Activated B cell treated with CpG ODN at 0.5 μM for 24 hours (primary cell): ENCODE measurements at regions not wholly inside any gene's neighbourhood (a gene's known extent, or its start where the extent isn't known, plus 50 kb on each side); places are given as distances from the start of the nearest gene placed in this dataset.
"Not testable (repeated sequence)": the region's sequence is repeated elsewhere in the genome, so short reads cannot be mapped to it uniquely, and the experiment has no call there.

Experiments
- ATAC-seq: fragments of 200-7000 bp; cut with Tn5 transposase; one replicate; pipeline ENCODE4 v1.10.0; 2021; ENCODE audit warnings: low read depth, mild to moderate bottlenecking, moderate library complexity
- CTCF ChIA-PET: fragments of 350-600 bp; sonication (Branson Sonifier 250); formaldehyde crosslinking; loops from one replicate; lab custom pipeline; 2021; ENCODE audit warnings: antibody characterized with exemption; lab: Charles Lee
- POLR2A ChIA-PET: fragments of 350-600 bp; sonication (Branson Sonifier 250); formaldehyde crosslinking; loops from one replicate; lab custom pipeline; 2021; ENCODE audit warnings: antibody characterized with exemption; lab: Charles Lee
- DNase-seq: peaks from one replicate; pipeline ENCODE4 v3.0.0; 2022
- H3K27ac Mint-ChIP-seq: one replicate; pipeline ENCODE4 v1.8.0; 2020; ENCODE audit warnings: mixed read lengths
- H3K27me3 Mint-ChIP-seq: one replicate; pipeline ENCODE4 v1.8.0; 2021; ENCODE audit warnings: mixed read lengths
- H3K36me3 Mint-ChIP-seq: one replicate; pipeline ENCODE4 v1.8.0; 2021; ENCODE audit warnings: low read depth, mixed read lengths
- H3K4me1 Mint-ChIP-seq: one replicate; pipeline ENCODE4 v1.8.0; 2021; ENCODE audit warnings: mixed read lengths
- H3K4me3 Mint-ChIP-seq: one replicate; pipeline ENCODE4 v1.8.0; 2020; ENCODE audit warnings: mild to moderate bottlenecking, mixed read lengths
- H3K9me3 Mint-ChIP-seq: one replicate; pipeline ENCODE4 v1.8.0; 2020; ENCODE audit warnings: mixed read lengths
- CTCF ChIP-seq: fragments of 200-600 bp; IDR thresholded peaks from one replicate; pipeline ENCODE4 v1.8.0; 2022; ENCODE audit warnings: antibody characterized with exemption, mild to moderate bottlenecking
- intact Hi-C: fragments of 100-400 bp; cut with micrococcal nuclease; formaldehyde crosslinking; loops from one replicate; pipeline ENCODE4 v1.15.1; 2024

GRCh38 chr6:137811121-137811915, 55.7 kb upstream of the TNFAIP3 start:
- ChIA-PET POLR2A (interaction anchor here (0.6 to 6.2 kb wide), 15 partner anchors 8 to 989 kb away, joined by 3 to 80 read pairs (median 6); partner anchors contain the start of genes PEX7 and TNFAIP3), CTCF (interaction anchor here (1.0 to 1.5 kb wide), 6 partner anchors 12 to 61 kb away, joined by 3 to 9 read pairs (median 6); partner anchors contain the start of gene TNFAIP3)
- no peaks in the 10 kb centered on the region for H3K36me3 Mint-ChIP-seq
- DNase-seq (peak; percentile 53), ATAC-seq (peak; percentile 99)
- H3K27me3 Mint-ChIP-seq: no peaks in the 10 kb centered on the region
- H3K4me1 Mint-ChIP-seq: peaks cover 41% of the 10 kb centered on the region
- no peaks in the 10 kb centered on the region for H3K9me3 Mint-ChIP-seq
- intact Hi-C loops: loop anchor here (1.0 to 5.0 kb wide), 7 partner anchors 8 to 116 kb away; no protein-coding TSS in a partner anchor
- H3K27ac Mint-ChIP-seq: peak overlapping the region; percentile 95
- TF ChIP-seq CTCF: no peak
- peak overlapping the region; percentile 69 for H3K4me3 Mint-ChIP-seq

- no peak for TF ChIP-seq CTCF
- intact Hi-C loops: loop anchor here (1.0 to 5.0 kb wide), 7 partner anchors 7 to 115 kb away; no protein-coding TSS in a partner anchor
- ChIA-PET CTCF (interaction anchor here (0.6 to 1.8 kb wide), 8 partner anchors 12 to 192 kb away, joined by 3 to 9 read pairs (median 4); partner anchors contain the start of gene TNFAIP3), POLR2A (interaction anchor here (0.5 to 6.2 kb wide), 15 partner anchors 8 to 112 kb away, joined by 3 to 80 read pairs (median 6); partner anchors contain the start of gene TNFAIP3)
- DNase-seq (no peak), ATAC-seq (peak; percentile 8)
- Mint-ChIP-seq H3K9me3 (no peaks in the 10 kb centered on the region), H3K36me3 (no peaks in the 10 kb centered on the region), H3K27ac (peak overlapping the region; percentile 95), H3K27me3 (no peaks in the 10 kb centered on the region), H3K4me1 (peaks cover 47% of the 10 kb centered on the region), H3K4me3 (peak overlapping the region; percentile 69)
These were observed 55.0 kb upstream of the TNFAIP3 start for GRCh38 chr6:137811916-137812553.

GRCh38 chr6:137813308-137813970, 53.6 kb upstream of the TNFAIP3 start:
- no peak overlapping the region for H3K4me3 Mint-ChIP-seq
- no peak overlapping the region for H3K27ac Mint-ChIP-seq
- H3K27me3 Mint-ChIP-seq: no peaks in the 10 kb centered on the region
- DNase-seq: no peak
- no peaks in the 10 kb centered on the region for H3K36me3 Mint-ChIP-seq
- CTCF ChIA-PET: interaction anchor here (1.8 kb wide), 1 partner anchor 54 kb away, joined by 5 read pairs; the partner anchor contains the start of gene TNFAIP3
- POLR2A ChIA-PET: interaction anchor here (0.8 to 6.2 kb wide), 3 partner anchors 11 to 55 kb away, joined by 3 to 80 read pairs (median 16); partner anchors contain the start of gene TNFAIP3
- no peak for ATAC-seq
- intact Hi-C loops: loop anchor here (5.0 kb wide), 1 partner anchor 114 kb away; no protein-coding TSS in a partner anchor
- TF ChIP-seq CTCF: no peak
- peaks cover 47% of the 10 kb centered on the region for H3K4me1 Mint-ChIP-seq
- no peaks in the 10 kb centered on the region for H3K9me3 Mint-ChIP-seq

GRCh38 chr6:137814030-137814429, 53.0 kb upstream of the TNFAIP3 start:
- not testable (repeated sequence) for H3K4me3 Mint-ChIP-seq, H3K27me3 Mint-ChIP-seq, H3K9me3 Mint-ChIP-seq, DNase-seq, H3K36me3 Mint-ChIP-seq, ATAC-seq, H3K27ac Mint-ChIP-seq
- ChIA-PET CTCF (interaction anchor here (1.8 kb wide), 1 partner anchor 53 kb away, joined by 5 read pairs; the partner anchor contains the start of gene TNFAIP3), POLR2A (interaction anchor here (3.8 kb wide), 1 partner anchor 10 kb away, joined by 16 read pairs; no protein-coding TSS in a partner anchor)
- intact Hi-C loops: loop anchor here (5.0 kb wide), 1 partner anchor 113 kb away; no protein-coding TSS in a partner anchor
- H3K4me1 Mint-ChIP-seq: peaks cover 52% of the 10 kb centered on the region

- Mint-ChIP-seq H3K4me3 (no peak overlapping the region), H3K27me3 (no peaks in the 10 kb centered on the region), H3K4me1 (peaks cover 58% of the 10 kb centered on the region), H3K27ac (peak overlapping the region; percentile 47), H3K9me3 (no peaks in the 10 kb centered on the region), H3K36me3 (no peaks in the 10 kb centered on the region)
- POLR2A ChIA-PET: no interaction called here
- ATAC-seq (no peak), DNase-seq (no peak)
- CTCF ChIA-PET: interaction anchor here (1.0 kb wide), 1 partner anchor 16 kb away, joined by 3 read pairs; no protein-coding TSS in a partner anchor
- no peak for TF ChIP-seq CTCF
- intact Hi-C loops: no loop called here
These were observed 51.4 kb upstream of the TNFAIP3 start for GRCh38 chr6:137815692-137816091.
